ENCODE measurements at regions not wholly inside any gene's neighbourhood (a gene's known extent, or its start where the extent isn't known, plus 50 kb on each side); places are given as distances from the start of the nearest gene placed in this dataset.

DNA sequence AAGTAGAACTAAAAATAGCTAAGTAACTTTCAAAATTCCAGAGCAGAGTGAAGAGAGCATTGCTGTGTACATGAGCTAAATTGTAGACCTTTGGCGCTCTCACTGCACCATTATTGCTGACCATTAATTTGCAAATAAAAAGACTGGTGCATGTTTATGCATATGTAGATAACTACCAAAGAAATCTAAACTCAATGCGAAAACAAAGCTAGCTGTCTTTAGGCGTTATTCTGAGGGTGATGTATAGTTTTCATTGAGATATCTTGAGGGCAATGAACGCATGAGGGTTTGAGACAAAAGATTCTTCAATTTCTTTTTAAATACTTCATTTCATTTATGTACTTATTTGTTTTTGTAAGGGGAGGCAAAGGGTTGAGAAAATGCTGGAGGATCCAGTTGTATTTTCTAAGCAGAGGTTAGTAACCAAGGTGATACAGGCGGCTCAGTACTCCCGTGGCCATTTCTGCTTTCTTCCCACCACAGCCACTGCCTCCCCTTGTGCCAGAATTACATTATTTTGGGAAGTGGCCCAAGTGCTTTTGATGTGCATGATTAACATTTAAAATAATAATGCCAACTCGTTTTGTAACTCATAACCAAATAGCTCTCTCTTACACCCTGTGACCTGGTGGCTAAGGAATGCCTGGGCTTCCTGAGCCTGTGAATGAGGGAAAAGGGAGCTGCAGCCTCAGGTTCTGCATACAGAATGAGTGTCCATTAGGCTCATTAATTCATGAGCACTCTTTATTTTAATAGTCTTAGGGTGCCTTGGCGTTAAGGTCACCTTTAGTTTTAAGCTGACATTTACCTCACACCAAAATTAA, 797.8 kb upstream of the GYPC start:
- DNase-seq (ENCODE audit: low spot score): no peak
- Histone ChIP-seq H3K36me3 (replicated peaks; ENCODE audit: insufficient read depth, low read depth) (no peaks in the 10 kb centered on the region), H4K20me1 (ENCODE audit: insufficient read depth, poor library complexity, severe bottlenecking) (no peaks in the 10 kb centered on the region), H3K27me3 (no peaks in the 10 kb centered on the region), H3K4me2 (no peak overlapping the region), H3K4me1 (ENCODE audit: insufficient read depth) (no peaks in the 10 kb centered on the region), H3K9me2 (replicated peaks; ENCODE audit: insufficient read depth) (no peaks in the 10 kb centered on the region), H2AFZ (no peak overlapping the region), H3K9me3 (ENCODE audit: low read depth) (no peaks in the 10 kb centered on the region), H3K79me2 (no peaks in the 10 kb centered on the region), H3K27ac (no peak overlapping the region), H3K4me3 (no peak overlapping the region)
- 88% methylated on average over 8 of the region's 8 CpGs for WGBS (ENCODE audit: low lambda C conversion rate, missing lambda C conversion rate)
- TF ChIP-seq EZH2 (IDR thresholded peaks at IDR 0.05; ENCODE audit: borderline replicate concordance) (no peak), EZH2phosphoT487 (IDR thresholded peaks at IDR 0.05; ENCODE audit: low read depth, severe bottlenecking, unreplicated experiment) (no peak)
- TF ChIP-seq, protein P1, sequence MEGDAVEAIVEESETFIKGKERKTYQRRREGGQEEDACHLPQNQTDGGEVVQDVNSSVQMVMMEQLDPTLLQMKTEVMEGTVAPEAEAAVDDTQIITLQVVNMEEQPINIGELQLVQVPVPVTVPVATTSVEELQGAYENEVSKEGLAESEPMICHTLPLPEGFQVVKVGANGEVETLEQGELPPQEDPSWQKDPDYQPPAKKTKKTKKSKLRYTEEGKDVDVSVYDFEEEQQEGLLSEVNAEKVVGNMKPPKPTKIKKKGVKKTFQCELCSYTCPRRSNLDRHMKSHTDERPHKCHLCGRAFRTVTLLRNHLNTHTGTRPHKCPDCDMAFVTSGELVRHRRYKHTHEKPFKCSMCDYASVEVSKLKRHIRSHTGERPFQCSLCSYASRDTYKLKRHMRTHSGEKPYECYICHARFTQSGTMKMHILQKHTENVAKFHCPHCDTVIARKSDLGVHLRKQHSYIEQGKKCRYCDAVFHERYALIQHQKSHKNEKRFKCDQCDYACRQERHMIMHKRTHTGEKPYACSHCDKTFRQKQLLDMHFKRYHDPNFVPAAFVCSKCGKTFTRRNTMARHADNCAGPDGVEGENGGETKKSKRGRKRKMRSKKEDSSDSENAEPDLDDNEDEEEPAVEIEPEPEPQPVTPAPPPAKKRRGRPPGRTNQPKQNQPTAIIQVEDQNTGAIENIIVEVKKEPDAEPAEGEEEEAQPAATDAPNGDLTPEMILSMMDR (IDR thresholded peaks at IDR 0.05; ENCODE audit: poor library complexity): no peak

DNA sequence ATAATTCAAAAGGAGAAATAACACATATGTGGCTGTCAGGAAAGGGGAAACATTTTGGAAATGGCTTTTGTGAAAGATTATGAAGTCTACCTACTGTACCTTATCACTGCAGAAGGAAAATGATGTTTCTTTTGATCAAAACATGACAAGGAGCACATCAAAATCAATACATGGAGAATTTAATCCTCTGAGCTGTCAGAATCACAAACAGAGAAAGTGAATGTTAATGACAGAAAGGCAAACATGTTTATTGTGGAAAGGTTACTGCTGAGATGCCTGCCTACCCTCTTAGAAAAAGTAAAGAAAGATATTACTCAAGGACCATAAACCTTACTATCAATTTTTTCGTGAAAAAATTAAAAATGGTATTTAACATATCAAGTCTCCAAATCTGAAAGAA, 794.5 kb upstream of the GYPC start:
- no peaks in the 10 kb centered on the region for H4K20me1 ChIP-seq (ENCODE audit: insufficient read depth, poor library complexity, severe bottlenecking)
- H3K4me1 ChIP-seq (ENCODE audit: insufficient read depth): no peaks in the 10 kb centered on the region
- H3K79me2 ChIP-seq: no peaks in the 10 kb centered on the region
- DNase-seq (ENCODE audit: low spot score): no peak
- no peaks in the 10 kb centered on the region for H3K9me2 ChIP-seq (replicated peaks; ENCODE audit: insufficient read depth)
- H2AFZ ChIP-seq: no peak overlapping the region
- H3K4me2 ChIP-seq: no peak overlapping the region
- H3K4me3 ChIP-seq: no peak overlapping the region
- 87% methylated on average over 1 of the region's 1 CpG for WGBS (ENCODE audit: low lambda C conversion rate, missing lambda C conversion rate)
- H3K36me3 ChIP-seq (replicated peaks; ENCODE audit: insufficient read depth, low read depth): no peaks in the 10 kb centered on the region
- no peaks in the 10 kb centered on the region for H3K27me3 ChIP-seq
- no peaks in the 10 kb centered on the region for H3K9me3 ChIP-seq (ENCODE audit: low read depth)
- TF ChIP-seq, protein P1 (IDR thresholded peaks at IDR 0.05; ENCODE audit: poor library complexity): no peak
- TF ChIP-seq EZH2phosphoT487 (IDR thresholded peaks at IDR 0.05; ENCODE audit: low read depth, severe bottlenecking, unreplicated experiment) (no peak), EZH2 (IDR thresholded peaks at IDR 0.05; ENCODE audit: borderline replicate concordance) (no peak)
- no peak overlapping the region for H3K27ac ChIP-seq

DNA sequence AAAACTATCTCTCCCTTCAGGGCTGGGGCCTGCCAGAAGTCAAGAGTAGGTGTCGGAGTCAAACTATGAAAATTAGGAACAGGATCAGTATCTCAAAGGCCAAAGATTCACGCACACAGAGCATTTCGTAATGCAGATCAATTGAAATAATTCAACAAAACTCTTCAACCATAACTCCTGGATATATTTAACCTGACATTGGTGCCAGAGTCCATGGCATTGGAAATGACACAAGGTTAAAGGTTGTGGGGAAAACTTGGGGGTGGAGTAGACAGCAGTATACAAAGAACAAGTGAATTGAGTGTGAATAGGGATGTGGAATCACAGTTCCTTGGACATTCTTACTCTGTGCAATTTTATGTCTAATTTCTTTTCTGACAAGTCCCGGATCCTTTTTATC, 788.0 kb upstream of the GYPC start:
- H3K36me3 ChIP-seq (replicated peaks; ENCODE audit: insufficient read depth, low read depth): no peaks in the 10 kb centered on the region
- H3K4me3 ChIP-seq: no peak overlapping the region
- no peak for DNase-seq (ENCODE audit: low spot score)
- H2AFZ ChIP-seq: no peak overlapping the region
- H3K9me2 ChIP-seq (replicated peaks; ENCODE audit: insufficient read depth): no peaks in the 10 kb centered on the region
- no peaks in the 10 kb centered on the region for H3K9me3 ChIP-seq (ENCODE audit: low read depth)
- H3K4me1 ChIP-seq (ENCODE audit: insufficient read depth): no peaks in the 10 kb centered on the region
- no peak overlapping the region for H3K4me2 ChIP-seq
- no peaks in the 10 kb centered on the region for H3K79me2 ChIP-seq
- no peaks in the 10 kb centered on the region for H3K27me3 ChIP-seq
- no peak for TF ChIP-seq EZH2 (IDR thresholded peaks at IDR 0.05; ENCODE audit: borderline replicate concordance)
- no peak for TF ChIP-seq EZH2phosphoT487 (IDR thresholded peaks at IDR 0.05; ENCODE audit: low read depth, severe bottlenecking, unreplicated experiment)
- TF ChIP-seq, protein P1 (IDR thresholded peaks at IDR 0.05; ENCODE audit: poor library complexity): no peak
- no peaks in the 10 kb centered on the region for H4K20me1 ChIP-seq (ENCODE audit: insufficient read depth, poor library complexity, severe bottlenecking)
- no peak overlapping the region for H3K27ac ChIP-seq
- 87% methylated on average over 4 of the region's 4 CpGs for whole genome bisulfite sequencing (ENCODE audit: low lambda C conversion rate, missing lambda C conversion rate)
